HEK293 (cell line): ENCODE measurements at regions not wholly inside any gene's neighbourhood (a gene's known extent, or its start where the extent isn't known, plus 50 kb on each side); places are given as distances from the start of the nearest gene placed in this dataset.

Source experiments
- CTCF ChIA-PET: fragments of 350-600 bp; formaldehyde crosslinking; extraction: SDS; loops from one replicate; lab custom pipeline; 2021; ENCODE audit warnings: antibody characterized with exemption; lab: Yijun Ruan, JAX
- POLR2A ChIA-PET: fragments of 300-600 bp; formaldehyde crosslinking; extraction: SDS; loops from one replicate; lab custom pipeline; 2020; ENCODE audit warnings: antibody characterized with exemption, inconsistent platforms; lab: Yijun Ruan, JAX
- H3K27ac ChIP-seq: fragments of 200-500 bp; sonication (Bioruptor generic); 2 replicates; pipeline ENCODE4 v1.5.1; 2014; ENCODE audit warnings: low read depth, low read length, control low read depth, inconsistent platforms; ENCODE audit errors: extremely low read depth
- H3K36me3 ChIP-seq, 2 experiments: fragments of 200-500 bp in 1 of 2; sonication (Bioruptor generic) in 1 of 2; 1 replicate in 1 of 2; 2 replicates in 1 of 2; pipeline ENCODE4 v1.5.1; 2014 to 2017; ENCODE audit warnings: inconsistent platforms in 2 of 2, low read length in 2 of 2; ENCODE audit not compliant: control insufficient read depth in 2 of 2, insufficient read depth in 1 of 2
- H3K4me1 ChIP-seq: fragments of 200-500 bp; sonication (Bioruptor generic); 2 replicates; pipeline ENCODE4 v1.5.1; 2014; ENCODE audit warnings: mild to moderate bottlenecking, low read length, inconsistent platforms; ENCODE audit not compliant: control insufficient read depth, insufficient read depth
- H3K4me3 ChIP-seq: 2 replicates; pipeline ENCODE4 v1.5.1; 2011; ENCODE audit warnings: low read depth, mild to moderate bottlenecking, control low read depth, low read length, moderate library complexity
- H3K9me3 ChIP-seq: fragments of 200-500 bp; sonication (Bioruptor generic); 2 replicates; pipeline ENCODE4 v1.5.1; 2014; ENCODE audit warnings: low read depth, low read length, inconsistent platforms; ENCODE audit not compliant: control insufficient read depth, insufficient read depth
- GLI4 ChIP-seq: fragments of 450-650 bp; formaldehyde crosslinking; IDR thresholded peaks from 2 replicates; pipeline ENCODE4 v1.5.1; 2016; ENCODE audit warnings: missing biosample characterization, missing genetic modification characterization
- KLF10 ChIP-seq: fragments of 450-650 bp; IDR thresholded peaks from 2 replicates; pipeline ENCODE4 v1.5.1; 2018; ENCODE audit warnings: missing biosample characterization, mild to moderate bottlenecking, missing genetic modification characterization
- PRDM1 ChIP-seq: fragments of 450-650 bp; formaldehyde crosslinking; IDR thresholded peaks from 2 replicates; pipeline ENCODE4; 2016; ENCODE audit warnings: missing biosample characterization, missing genetic modification characterization
- YY1 ChIP-seq: fragments of 450-650 bp; formaldehyde crosslinking; IDR thresholded peaks from 2 replicates; pipeline ENCODE4 v1.5.1; 2018; ENCODE audit warnings: missing biosample characterization, missing genetic modification characterization
- ZBTB17 ChIP-seq: fragments of 450-650 bp; formaldehyde crosslinking; IDR thresholded peaks from 2 replicates; pipeline ENCODE4 v1.5.1; 2016; ENCODE audit warnings: missing biosample characterization, missing genetic modification characterization
- ZEB2 ChIP-seq: fragments of 450-650 bp; formaldehyde crosslinking; IDR thresholded peaks from 2 replicates; pipeline ENCODE4 v1.5.1; 2016; ENCODE audit warnings: missing biosample characterization, missing genetic modification characterization
- ZNF112 ChIP-seq: fragments of 450-650 bp; formaldehyde crosslinking; IDR thresholded peaks from 2 replicates; pipeline ENCODE4 v1.5.0; 2017; ENCODE audit warnings: missing biosample characterization, missing genetic modification characterization
- ZNF114 ChIP-seq: fragments of 450-650 bp; formaldehyde crosslinking; IDR thresholded peaks from 2 replicates; pipeline ENCODE4 v1.5.0; 2017; ENCODE audit warnings: missing biosample characterization, missing genetic modification characterization
- ZNF19 ChIP-seq: fragments of 450-650 bp; formaldehyde crosslinking; IDR thresholded peaks from 2 replicates; pipeline ENCODE4; 2016; ENCODE audit warnings: missing biosample characterization, missing genetic modification characterization, low read depth
- ZNF341 ChIP-seq: fragments of 450-650 bp; formaldehyde crosslinking; IDR thresholded peaks from 2 replicates; pipeline ENCODE4; 2016; ENCODE audit warnings: low read depth, missing biosample characterization, missing genetic modification characterization
- ZNF350 ChIP-seq: fragments of 450-650 bp; formaldehyde crosslinking; IDR thresholded peaks from 2 replicates; pipeline ENCODE4 v1.5.0; 2017; ENCODE audit warnings: missing biosample characterization, mild to moderate bottlenecking, missing genetic modification characterization
- ZNF391 ChIP-seq: fragments of 450-650 bp; formaldehyde crosslinking; IDR thresholded peaks from 2 replicates; pipeline ENCODE4 v1.5.1; 2016; ENCODE audit warnings: low read depth, missing biosample characterization, missing genetic modification characterization, borderline replicate concordance
- ZNF558 ChIP-seq: fragments of 450-650 bp; formaldehyde crosslinking; IDR thresholded peaks from 2 replicates; pipeline ENCODE4 v1.5.1; 2016; ENCODE audit warnings: missing biosample characterization, missing genetic modification characterization
- ZNF561 ChIP-seq: fragments of 450-650 bp; IDR thresholded peaks from 2 replicates; pipeline ENCODE4 v1.5.1; 2018; ENCODE audit warnings: missing biosample characterization, missing genetic modification characterization, borderline replicate concordance
- ZNF571 ChIP-seq: fragments of 450-650 bp; formaldehyde crosslinking; IDR thresholded peaks from 2 replicates; pipeline ENCODE4 v1.5.0; 2017; ENCODE audit warnings: missing biosample characterization, missing genetic modification characterization
- ZNF624 ChIP-seq: fragments of 450-650 bp; formaldehyde crosslinking; IDR thresholded peaks from 2 replicates; pipeline ENCODE4 v1.5.1; 2017; ENCODE audit warnings: missing biosample characterization, missing genetic modification characterization
- ZNF677 ChIP-seq: fragments of 450-650 bp; IDR thresholded peaks from 2 replicates; pipeline ENCODE4 v1.5.0; 2018; ENCODE audit warnings: missing biosample characterization, mild to moderate bottlenecking, missing genetic modification characterization, moderate library complexity
- ZNF76 ChIP-seq: fragments of 450-650 bp; formaldehyde crosslinking; IDR thresholded peaks from 2 replicates; pipeline ENCODE4; 2016; ENCODE audit warnings: low read depth, missing biosample characterization, missing genetic modification characterization, borderline replicate concordance
- ZNF785 ChIP-seq: fragments of 450-650 bp; formaldehyde crosslinking; IDR thresholded peaks from 2 replicates; pipeline ENCODE4 v1.5.1; 2016; ENCODE audit warnings: missing biosample characterization, missing genetic modification characterization
- TF ChIP-seq, protein P1 (sequence below): fragments of 450-650 bp; formaldehyde crosslinking; IDR thresholded peaks from 2 replicates; pipeline ENCODE4 v1.5.1; 2016; ENCODE audit warnings: missing biosample characterization, missing genetic modification characterization
- TF ChIP-seq, protein P2 (sequence below): fragments of 450-650 bp; formaldehyde crosslinking; IDR thresholded peaks from 2 replicates; pipeline ENCODE4 v1.5.1; 2017; ENCODE audit warnings: missing biosample characterization, missing genetic modification characterization
- TF ChIP-seq, protein P3 (sequence below): fragments of 450-650 bp; formaldehyde crosslinking; IDR thresholded peaks from 2 replicates; pipeline ENCODE4 v1.5.1; 2017; ENCODE audit warnings: missing biosample characterization, missing genetic modification characterization
- TF ChIP-seq, protein P4 (sequence below): fragments of 450-650 bp; formaldehyde crosslinking; optimal IDR thresholded peaks from 2 replicates; pipeline ENCODE3; 2016; ENCODE audit warnings: missing biosample characterization, mild to moderate bottlenecking, missing genetic modification characterization

DNA sequence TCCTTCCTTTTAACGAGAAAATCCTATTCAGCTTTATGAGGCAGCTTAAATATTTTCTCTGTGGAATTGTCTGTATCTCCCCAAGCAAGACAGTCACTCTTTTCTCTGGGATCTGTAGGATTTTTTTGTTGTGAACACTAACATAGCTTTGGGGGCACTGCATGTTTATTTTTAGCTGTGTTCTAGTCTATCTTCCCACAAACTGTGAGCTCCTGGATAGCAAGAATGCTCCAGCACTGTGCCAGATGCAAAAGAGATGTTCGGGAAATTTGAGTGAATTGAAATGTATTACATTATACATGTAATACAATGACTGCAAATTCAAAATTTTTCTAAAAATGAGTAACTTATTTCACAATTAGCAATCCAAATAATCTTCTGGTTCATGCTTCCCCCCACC is 282.2 kb downstream of the PLPP3 start:
- Histone ChIP-seq H3K4me1 (0 out of 2 replicates have a peak, but pooled peaks cover 2% of the 10 kb centered on the region), H3K27ac (no peak overlapping the region), H3K4me3 (no peak overlapping the region), H3K9me3 (no peaks in the 10 kb centered on the region), H3K36me3 (no peaks in the 10 kb centered on the region)
- ChIA-PET POLR2A (no interaction called here), CTCF (no interaction called here)
- TF ChIP-seq ZBTB17 (tag by site-specific recombination), result no peak
- TF ChIP-seq PRDM1 (tag by site-specific recombination), result no peak
- TF ChIP-seq ZNF561 (tag by site-specific recombination), result no peak
- no peak for TF ChIP-seq ZNF391
- no peak for TF ChIP-seq ZEB2
- TF ChIP-seq GLI4 (tag by site-specific recombination), result no peak
- TF ChIP-seq ZNF624 (tag by site-specific recombination), result no peak
- no peak for TF ChIP-seq ZNF558 (tag by site-specific recombination)
- no peak for TF ChIP-seq ZNF677
- no peak for TF ChIP-seq ZNF112 (tag by site-specific recombination)
- no peak for TF ChIP-seq ZNF19 (tag by site-specific recombination)
- TF ChIP-seq ZNF571 (tag by site-specific recombination), result no peak
- no peak for TF ChIP-seq KLF10 (tag by site-specific recombination)
- TF ChIP-seq ZNF785 (tag by site-specific recombination), result no peak

DNA sequence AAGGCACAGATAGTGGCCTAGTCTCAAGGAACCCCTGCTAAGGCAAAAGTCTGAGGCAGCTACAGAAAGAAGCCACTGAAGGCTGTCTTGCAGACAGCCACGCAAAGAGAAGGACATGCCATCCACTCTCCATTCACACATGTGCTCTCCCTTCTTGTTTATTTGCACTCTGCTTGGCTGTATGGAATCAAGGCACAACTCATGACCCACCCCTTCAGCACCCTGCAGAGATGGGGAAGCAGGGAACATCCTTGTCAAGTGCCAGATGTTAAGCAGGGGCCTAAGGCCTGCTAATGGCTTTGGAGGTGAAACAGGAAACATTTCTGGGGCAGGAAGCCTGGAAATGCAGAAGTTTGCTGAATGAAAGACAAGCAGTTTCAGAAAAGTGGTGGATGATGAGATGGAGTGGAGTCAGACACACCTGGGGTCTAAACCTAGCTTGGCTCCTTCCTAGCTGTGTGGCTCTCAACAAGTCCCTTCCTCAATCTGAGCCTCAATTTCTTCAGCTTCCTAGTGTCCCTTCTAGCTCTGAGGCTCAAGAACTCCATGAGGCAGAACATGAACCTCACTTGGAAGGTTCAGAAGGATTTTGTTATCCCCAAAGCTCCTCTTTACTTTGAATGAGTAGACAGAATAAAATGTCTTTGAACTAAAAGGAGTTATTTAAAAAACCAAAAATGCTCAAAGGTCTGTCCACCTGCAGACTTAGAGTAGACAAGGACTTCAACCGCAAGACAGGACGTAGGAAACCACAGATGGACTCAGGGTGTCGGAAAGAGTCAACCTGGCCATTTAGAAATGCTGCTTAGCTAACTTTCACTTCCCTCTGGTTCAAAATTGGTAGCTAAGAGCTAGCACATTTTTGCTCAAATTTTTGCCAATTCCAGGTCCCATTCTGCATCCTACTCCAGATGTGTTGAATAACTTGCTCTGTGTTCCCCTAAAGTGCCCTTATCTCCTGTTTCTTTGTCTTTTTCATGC is 283.1 kb downstream of the PLPP3 start:
- CTCF ChIA-PET, result interaction anchor here (0.7 kb wide), 2 partner anchors 441 to 701 kb away, joined by 3 read pairs; no protein-coding TSS in a partner anchor
- no peak overlapping the region for H3K4me3 ChIP-seq
- POLR2A ChIA-PET, result no interaction called here

More for the DNA sequence above, 283.1 kb downstream of the PLPP3 start:
- TF ChIP-seq KLF10 (tag by site-specific recombination) (no peak), ZNF341 (tag by site-specific recombination) (no peak), ZNF350 (tag by site-specific recombination) (no peak), YY1 (tag by site-specific recombination) (no peak), ZNF114 (no peak), ZNF76 (no peak)
- TF ChIP-seq, protein P1, sequence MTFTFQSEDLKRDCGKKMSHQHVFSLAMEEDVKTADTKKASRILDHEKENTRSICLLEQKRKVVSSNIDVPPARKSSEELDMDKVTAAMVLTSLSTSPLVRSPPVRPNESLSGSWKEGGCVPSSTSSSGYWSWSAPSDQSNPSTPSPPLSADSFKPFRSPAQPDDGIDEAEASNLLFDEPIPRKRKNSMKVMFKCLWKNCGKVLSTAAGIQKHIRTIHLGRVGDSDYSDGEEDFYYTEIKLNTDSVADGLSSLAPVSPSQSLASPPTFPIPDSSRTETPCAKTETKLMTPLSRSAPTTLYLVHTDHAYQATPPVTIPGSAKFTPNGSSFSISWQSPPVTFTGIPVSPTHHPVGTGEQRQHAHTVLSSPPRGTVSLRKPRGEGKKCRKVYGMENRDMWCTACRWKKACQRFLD (tag by site-specific recombination), result no peak
- TF ChIP-seq, protein P2, sequence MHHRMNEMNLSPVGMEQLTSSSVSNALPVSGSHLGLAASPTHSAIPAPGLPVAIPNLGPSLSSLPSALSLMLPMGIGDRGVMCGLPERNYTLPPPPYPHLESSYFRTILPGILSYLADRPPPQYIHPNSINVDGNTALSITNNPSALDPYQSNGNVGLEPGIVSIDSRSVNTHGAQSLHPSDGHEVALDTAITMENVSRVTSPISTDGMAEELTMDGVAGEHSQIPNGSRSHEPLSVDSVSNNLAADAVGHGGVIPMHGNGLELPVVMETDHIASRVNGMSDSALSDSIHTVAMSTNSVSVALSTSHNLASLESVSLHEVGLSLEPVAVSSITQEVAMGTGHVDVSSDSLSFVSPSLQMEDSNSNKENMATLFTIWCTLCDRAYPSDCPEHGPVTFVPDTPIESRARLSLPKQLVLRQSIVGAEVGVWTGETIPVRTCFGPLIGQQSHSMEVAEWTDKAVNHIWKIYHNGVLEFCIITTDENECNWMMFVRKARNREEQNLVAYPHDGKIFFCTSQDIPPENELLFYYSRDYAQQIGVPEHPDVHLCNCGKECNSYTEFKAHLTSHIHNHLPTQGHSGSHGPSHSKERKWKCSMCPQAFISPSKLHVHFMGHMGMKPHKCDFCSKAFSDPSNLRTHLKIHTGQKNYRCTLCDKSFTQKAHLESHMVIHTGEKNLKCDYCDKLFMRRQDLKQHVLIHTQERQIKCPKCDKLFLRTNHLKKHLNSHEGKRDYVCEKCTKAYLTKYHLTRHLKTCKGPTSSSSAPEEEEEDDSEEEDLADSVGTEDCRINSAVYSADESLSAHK, result no peak
- TF ChIP-seq, protein P3, sequence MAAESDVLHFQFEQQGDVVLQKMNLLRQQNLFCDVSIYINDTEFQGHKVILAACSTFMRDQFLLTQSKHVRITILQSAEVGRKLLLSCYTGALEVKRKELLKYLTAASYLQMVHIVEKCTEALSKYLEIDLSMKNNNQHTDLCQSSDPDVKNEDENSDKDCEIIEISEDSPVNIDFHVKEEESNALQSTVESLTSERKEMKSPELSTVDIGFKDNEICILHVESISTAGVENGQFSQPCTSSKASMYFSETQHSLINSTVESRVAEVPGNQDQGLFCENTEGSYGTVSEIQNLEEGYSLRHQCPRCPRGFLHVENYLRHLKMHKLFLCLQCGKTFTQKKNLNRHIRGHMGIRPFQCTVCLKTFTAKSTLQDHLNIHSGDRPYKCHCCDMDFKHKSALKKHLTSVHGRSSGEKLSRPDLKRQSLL (tag by site-specific recombination), result no peak
- TF ChIP-seq, protein P4, sequence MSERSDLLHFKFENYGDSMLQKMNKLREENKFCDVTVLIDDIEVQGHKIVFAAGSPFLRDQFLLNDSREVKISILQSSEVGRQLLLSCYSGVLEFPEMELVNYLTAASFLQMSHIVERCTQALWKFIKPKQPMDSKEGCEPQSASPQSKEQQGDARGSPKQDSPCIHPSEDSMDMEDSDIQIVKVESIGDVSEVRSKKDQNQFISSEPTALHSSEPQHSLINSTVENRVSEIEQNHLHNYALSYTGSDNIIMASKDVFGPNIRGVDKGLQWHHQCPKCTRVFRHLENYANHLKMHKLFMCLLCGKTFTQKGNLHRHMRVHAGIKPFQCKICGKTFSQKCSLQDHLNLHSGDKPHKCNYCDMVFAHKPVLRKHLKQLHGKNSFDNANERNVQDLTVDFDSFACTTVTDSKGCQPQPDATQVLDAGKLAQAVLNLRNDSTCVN (tag by site-specific recombination), result no peak
- Histone ChIP-seq H3K9me3 (no peaks in the 10 kb centered on the region), H3K36me3 (no peaks in the 10 kb centered on the region), H3K27ac (no peak overlapping the region), H3K4me1 (0 out of 2 replicates have a peak, but pooled peaks cover 2% of the 10 kb centered on the region)
